Keratinocyte (primary cell): ENCODE measurements at regions not wholly inside any gene's neighbourhood (a gene's known extent, or its start where the extent isn't known, plus 50 kb on each side); places are given as distances from the start of the nearest gene placed in this dataset.

Experiments used
- EZH2 ChIP-seq: IDR thresholded peaks from one replicate; pipeline ENCODE4 v1.6.1; 2012; ENCODE audit warnings: inconsistent platforms, mild to moderate bottlenecking, low read length, moderate library complexity
- TF ChIP-seq, protein P1 (sequence below), 3 experiments: IDR thresholded peaks in 1 of 3; conservative IDR thresholded peaks in 1 of 3; optimal IDR thresholded peaks in 1 of 3; 2 replicates in 2 of 3; 3 replicates in 1 of 3; pipeline versions ENCODE3 to v1.5.1; 2011; ENCODE audit warnings: low read length in 3 of 3, mild to moderate bottlenecking in 3 of 3, moderate library complexity in 2 of 3, control low read depth in 1 of 3, inconsistent platforms in 1 of 3; ENCODE audit not compliant: insufficient read depth in 2 of 3; ENCODE audit errors: extremely low read depth in 1 of 3

- TF ChIP-seq, protein P1, sequence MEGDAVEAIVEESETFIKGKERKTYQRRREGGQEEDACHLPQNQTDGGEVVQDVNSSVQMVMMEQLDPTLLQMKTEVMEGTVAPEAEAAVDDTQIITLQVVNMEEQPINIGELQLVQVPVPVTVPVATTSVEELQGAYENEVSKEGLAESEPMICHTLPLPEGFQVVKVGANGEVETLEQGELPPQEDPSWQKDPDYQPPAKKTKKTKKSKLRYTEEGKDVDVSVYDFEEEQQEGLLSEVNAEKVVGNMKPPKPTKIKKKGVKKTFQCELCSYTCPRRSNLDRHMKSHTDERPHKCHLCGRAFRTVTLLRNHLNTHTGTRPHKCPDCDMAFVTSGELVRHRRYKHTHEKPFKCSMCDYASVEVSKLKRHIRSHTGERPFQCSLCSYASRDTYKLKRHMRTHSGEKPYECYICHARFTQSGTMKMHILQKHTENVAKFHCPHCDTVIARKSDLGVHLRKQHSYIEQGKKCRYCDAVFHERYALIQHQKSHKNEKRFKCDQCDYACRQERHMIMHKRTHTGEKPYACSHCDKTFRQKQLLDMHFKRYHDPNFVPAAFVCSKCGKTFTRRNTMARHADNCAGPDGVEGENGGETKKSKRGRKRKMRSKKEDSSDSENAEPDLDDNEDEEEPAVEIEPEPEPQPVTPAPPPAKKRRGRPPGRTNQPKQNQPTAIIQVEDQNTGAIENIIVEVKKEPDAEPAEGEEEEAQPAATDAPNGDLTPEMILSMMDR (optimal IDR thresholded peaks at IDR 0.05 in 1 of 3, IDR thresholded peaks at IDR 0.05 in 1 of 3, conservative IDR thresholded peaks at IDR 0.05 in 1 of 3; ENCODE audit: extremely low read depth in 1 of 3, insufficient read depth in 2 of 3, low read length in 3 of 3) = no peak
- no peak for TF ChIP-seq EZH2
Measured at GRCh38 chr4:1504595-1505500, 98.6 kb upstream of the NKX1-1 start.
